ENCODE measurements at regions not wholly inside any gene's neighbourhood (a gene's known extent, or its start where the extent isn't known, plus 50 kb on each side); places are given as distances from the start of the nearest gene placed in this dataset.

DNA sequence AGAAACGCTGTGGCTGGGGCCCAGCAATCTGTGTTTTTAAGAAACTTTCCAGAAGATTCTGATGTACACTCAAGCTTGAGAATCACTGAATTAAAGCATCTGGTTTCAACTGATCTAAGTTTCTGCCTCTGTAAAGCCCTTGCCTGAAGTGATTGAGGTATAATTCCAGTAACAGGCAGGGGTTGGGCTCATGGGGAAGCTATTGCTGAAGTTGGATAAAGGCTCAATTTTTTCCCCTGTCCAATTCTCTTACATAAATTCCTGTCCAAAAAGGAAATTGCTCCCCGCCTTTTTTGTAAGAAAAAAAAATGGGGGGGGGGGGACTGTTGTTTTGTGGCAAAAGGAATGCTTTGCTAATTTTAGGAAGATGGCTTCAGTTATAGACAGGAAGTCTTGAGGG lies 337.4 kb downstream of the NUAK1 start:
- TF ChIP-seq, protein P1, sequence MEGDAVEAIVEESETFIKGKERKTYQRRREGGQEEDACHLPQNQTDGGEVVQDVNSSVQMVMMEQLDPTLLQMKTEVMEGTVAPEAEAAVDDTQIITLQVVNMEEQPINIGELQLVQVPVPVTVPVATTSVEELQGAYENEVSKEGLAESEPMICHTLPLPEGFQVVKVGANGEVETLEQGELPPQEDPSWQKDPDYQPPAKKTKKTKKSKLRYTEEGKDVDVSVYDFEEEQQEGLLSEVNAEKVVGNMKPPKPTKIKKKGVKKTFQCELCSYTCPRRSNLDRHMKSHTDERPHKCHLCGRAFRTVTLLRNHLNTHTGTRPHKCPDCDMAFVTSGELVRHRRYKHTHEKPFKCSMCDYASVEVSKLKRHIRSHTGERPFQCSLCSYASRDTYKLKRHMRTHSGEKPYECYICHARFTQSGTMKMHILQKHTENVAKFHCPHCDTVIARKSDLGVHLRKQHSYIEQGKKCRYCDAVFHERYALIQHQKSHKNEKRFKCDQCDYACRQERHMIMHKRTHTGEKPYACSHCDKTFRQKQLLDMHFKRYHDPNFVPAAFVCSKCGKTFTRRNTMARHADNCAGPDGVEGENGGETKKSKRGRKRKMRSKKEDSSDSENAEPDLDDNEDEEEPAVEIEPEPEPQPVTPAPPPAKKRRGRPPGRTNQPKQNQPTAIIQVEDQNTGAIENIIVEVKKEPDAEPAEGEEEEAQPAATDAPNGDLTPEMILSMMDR (IDR thresholded peaks at IDR 0.05): no peak
- TF ChIP-seq POLR2AphosphoS5 (IDR thresholded peaks at IDR 0.05): no peak
- TF ChIP-seq POLR2A (IDR thresholded peaks at IDR 0.05): no peak
- no peak for TF ChIP-seq EP300 (IDR thresholded peaks at IDR 0.05)

All from upper lobe of left lung (tissue), 4 donors.